Heart right ventricle (tissue), 16 donors: ENCODE measurements at regions not wholly inside any gene's neighbourhood (a gene's known extent, or its start where the extent isn't known, plus 50 kb on each side); places are given as distances from the start of the nearest gene placed in this dataset.

ENCODE experiments used
- ATAC-seq, 8 donors: fragments of 200-7000 bp; cut with Tn5 transposase; one replicate each; pipeline ENCODE4 v1.9.1; 2020; ENCODE audit warnings: mild to moderate bottlenecking in 8 of 8, moderate library complexity in 8 of 8, moderate number of reproducible peaks in 1 of 8
- DNase-seq, 2 donors: peaks; one replicate each; pipeline ENCODE4 v3.0.0-alpha.2; 2020
- H3K27ac ChIP-seq, 10 donors: fragments of 200-600 bp; sonication (generic) in 2 of 10; one replicate each; pipeline versions ENCODE4 v1.5.0 to v1.8.0; 2020 to 2022; ENCODE audit warnings: mild to moderate bottlenecking in 3 of 10
- H3K27me3 ChIP-seq, 7 donors: fragments of 200-600 bp; one replicate each; pipeline ENCODE4 v1.8.0; 2021 to 2022; ENCODE audit warnings: mild to moderate bottlenecking in 2 of 7
- H3K36me3 ChIP-seq, 9 donors: fragments of 200-600 bp; sonication (generic) in 1 of 9; one replicate each; pipeline versions ENCODE4 v1.5.0 to v1.8.0; 2020 to 2022; ENCODE audit warnings: mild to moderate bottlenecking in 2 of 9
- H3K4me1 ChIP-seq, 9 donors: fragments of 200-600 bp; sonication (generic) in 1 of 9; one replicate each; pipeline versions ENCODE4 v1.5.0 to v1.8.0; 2020 to 2022; ENCODE audit warnings: mild to moderate bottlenecking in 4 of 9
- H3K4me3 ChIP-seq, 10 donors: fragments of 200-600 bp; sonication (generic) in 2 of 10; one replicate each; pipeline versions ENCODE4 v1.5.0 to v1.8.0; 2020 to 2022; ENCODE audit warnings: mild to moderate bottlenecking in 7 of 10, moderate library complexity in 2 of 10
- H3K9me3 ChIP-seq, 11 donors: fragments of 200-600 bp in 10 of 11; sonication (generic) in 2 of 11; one replicate each; pipeline versions ENCODE4 v1.5.0 to v1.8.0; 2013 to 2022; ENCODE audit warnings: mild to moderate bottlenecking in 2 of 11, control low read depth in 1 of 11, moderate library complexity in 1 of 11
- WGBS, 2 donors: extraction: QIAGEN DNeasy Blood & Tissue Kit; methylation state at CpG; one replicate each; pipeline ENCODE4 v1.1.7; 2013; ENCODE audit warnings: inconsistent platforms in 1 of 2; 5-methylcytosine and 5-hydroxymethylcytosine counted together
- intact Hi-C, 10 donors: fragments of 100-400 bp; cut with DNase I; formaldehyde crosslinking; loops; one replicate each; pipeline versions ENCODE4 v1.11.1 to v1.14.2; 2022
- TF ChIP-seq, protein P1 (sequence below), 9 donors: fragments of 200-600 bp; sonication (generic) in 2 of 9; IDR thresholded peaks; one replicate each; pipeline versions ENCODE4 v1.5.0 to v1.8.0; 2021 to 2022; ENCODE audit warnings: antibody characterized with exemption in 9 of 9, mild to moderate bottlenecking in 5 of 9, moderate library complexity in 1 of 9
- donor health status: Arrhythmogenic right ventricular cardiomyopathy.
- donor health status: ischemic (EF 13 %, LVEDD 7.1; RV severe dilation, severe dysfunction).
- donor health status: healthy with polysubstance abuse.
- donor health status: DM: no; HTN: yes; CAD: no.
- donor health status: DM: no; HTN: no; CAD: no.
- donor health status: ischemic (EF 25% LVEDD 6.9; RV normal size, moderate dysfunction).
- donor health status: ischemic (EF 25% LVEDD 5.7; RV mildly dilated, moderate dysfunction).
- donor health status: healthy.
- donor health status: DM: yes; HTN: yes; CAD: no.
- donor health status: Ischemic cardiomyopathy.
- donor health status: ischemic (EF 35%, LVEDD 5.7; RV mildly dilated, moderate dysfunction).
- donor health status: nonischemic (EF 11% LVEDD 7.7; RV severe dilation, severe dysfunction).
- donor health status: DM: yes; HTN: yes; CAD: no.
- donor health status: PGD.
- donor health status: ischemic (EF 29% LVEDD 5.4; RV normal size, mild dysfunction).
- donor health status: nonischemic (EF 23%, LVEDD 6.1; RV moderate dilation, normal function).

GRCh38 chr6:141140905-141141304 lies 991.8 kb upstream of the GJE1 start:
- intact Hi-C loops, result no loop called here
- Histone ChIP-seq H3K27ac (no peak overlapping the region), H3K36me3 (no peaks in the 10 kb centered on the region), H3K4me3 (no peak overlapping the region), H3K27me3 (no peaks in the 10 kb centered on the region), H3K4me1 (peaks cover 0 to 16% (median 0%) of the 10 kb centered on the region in 9 donors), H3K9me3 (no peaks in the 10 kb centered on the region)
- no peak for ATAC-seq
- no peak for DNase-seq
- TF ChIP-seq, protein P1, sequence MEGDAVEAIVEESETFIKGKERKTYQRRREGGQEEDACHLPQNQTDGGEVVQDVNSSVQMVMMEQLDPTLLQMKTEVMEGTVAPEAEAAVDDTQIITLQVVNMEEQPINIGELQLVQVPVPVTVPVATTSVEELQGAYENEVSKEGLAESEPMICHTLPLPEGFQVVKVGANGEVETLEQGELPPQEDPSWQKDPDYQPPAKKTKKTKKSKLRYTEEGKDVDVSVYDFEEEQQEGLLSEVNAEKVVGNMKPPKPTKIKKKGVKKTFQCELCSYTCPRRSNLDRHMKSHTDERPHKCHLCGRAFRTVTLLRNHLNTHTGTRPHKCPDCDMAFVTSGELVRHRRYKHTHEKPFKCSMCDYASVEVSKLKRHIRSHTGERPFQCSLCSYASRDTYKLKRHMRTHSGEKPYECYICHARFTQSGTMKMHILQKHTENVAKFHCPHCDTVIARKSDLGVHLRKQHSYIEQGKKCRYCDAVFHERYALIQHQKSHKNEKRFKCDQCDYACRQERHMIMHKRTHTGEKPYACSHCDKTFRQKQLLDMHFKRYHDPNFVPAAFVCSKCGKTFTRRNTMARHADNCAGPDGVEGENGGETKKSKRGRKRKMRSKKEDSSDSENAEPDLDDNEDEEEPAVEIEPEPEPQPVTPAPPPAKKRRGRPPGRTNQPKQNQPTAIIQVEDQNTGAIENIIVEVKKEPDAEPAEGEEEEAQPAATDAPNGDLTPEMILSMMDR (IDR thresholded peaks at IDR 0.05), result no peak

- TF ChIP-seq, protein P1 (IDR thresholded peaks at IDR 0.05), result no peak
- no peak for DNase-seq
- no peak overlapping the region for H3K4me3 ChIP-seq
- no peak overlapping the region for H3K27ac ChIP-seq
- H3K4me1 ChIP-seq, result peaks cover 0 to 16% (median 0%) of the 10 kb centered on the region in 9 donors
- no peak for ATAC-seq
- no peaks in the 10 kb centered on the region for H3K27me3 ChIP-seq
- no peaks in the 10 kb centered on the region for H3K36me3 ChIP-seq
- intact Hi-C loops, result no loop called here
- 96 to 97% methylated on average over 10 of the region's 10 CpGs for WGBS, 2 donors
- no peaks in the 10 kb centered on the region for H3K9me3 ChIP-seq
Measured at GRCh38 chr6:141139461-141139860, 993.3 kb upstream of the GJE1 start.

DNA sequence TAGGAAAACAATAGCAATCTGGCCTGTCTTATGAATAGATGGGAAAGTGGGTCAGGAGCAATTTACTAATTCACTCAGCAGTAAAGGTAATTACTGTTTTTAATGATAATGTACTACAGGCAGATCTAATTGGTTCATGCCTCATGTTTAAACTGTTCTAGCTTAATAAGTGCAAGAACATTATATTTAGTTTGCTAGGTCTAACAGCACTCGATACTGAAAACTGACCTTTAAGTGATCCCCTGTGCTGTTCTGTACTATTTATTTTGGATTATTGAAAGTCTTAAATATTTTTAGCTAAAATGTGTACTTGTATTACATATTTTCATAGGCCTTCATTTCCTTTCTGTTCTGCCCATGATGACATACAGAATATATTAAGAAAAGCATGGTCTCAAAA lies 998.0 kb upstream of the GJE1 start:
- no peaks in the 10 kb centered on the region for H3K27me3 ChIP-seq
- H3K9me3 ChIP-seq, result no peaks in the 10 kb centered on the region
- H3K36me3 ChIP-seq, result no peaks in the 10 kb centered on the region
- H3K4me3 ChIP-seq, result no peak overlapping the region
- no peak for DNase-seq
- intact Hi-C loops, result no loop called here
- TF ChIP-seq, protein P1 (IDR thresholded peaks at IDR 0.05), result no peak
- no peaks in the 10 kb centered on the region for H3K4me1 ChIP-seq
- ATAC-seq, result no peak
- 70 to 78% methylated on average over 1 of the region's 1 CpG for WGBS, 2 donors
- no peak overlapping the region for H3K27ac ChIP-seq

DNA sequence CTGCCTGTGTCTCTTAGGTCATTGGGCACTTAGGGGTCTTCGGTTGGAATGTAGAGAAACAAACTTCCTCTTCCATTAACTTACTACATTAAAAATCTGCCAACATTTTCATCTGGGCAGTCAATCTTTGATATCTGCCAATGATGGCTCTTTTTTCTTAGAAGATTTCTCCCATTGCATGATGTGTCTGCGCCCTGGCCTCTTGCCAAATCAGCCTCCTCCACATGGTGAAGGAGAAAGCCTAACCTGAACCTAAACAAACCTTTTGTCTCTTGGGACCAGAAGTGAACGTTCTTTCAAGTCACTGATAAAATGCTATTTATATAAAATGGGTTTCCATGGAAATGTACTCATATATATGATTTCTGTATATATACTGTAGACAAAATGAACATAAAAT lies 998.9 kb upstream of the GJE1 start:
- Histone ChIP-seq H3K27me3 (no peaks in the 10 kb centered on the region), H3K4me3 (no peak overlapping the region), H3K36me3 (no peaks in the 10 kb centered on the region), H3K27ac (no peak overlapping the region), H3K9me3 (no peaks in the 10 kb centered on the region), H3K4me1 (no peaks in the 10 kb centered on the region)
- TF ChIP-seq, protein P1 (IDR thresholded peaks at IDR 0.05), result no peak
- 66 to 77% methylated on average over 3 of the region's 3 CpGs for WGBS, 2 donors
- ATAC-seq (no peak), DNase-seq (no peak)
- intact Hi-C loops, result no loop called here

GRCh38 chr6:141133346-141133745 lies 999.4 kb upstream of the GJE1 start:
- ATAC-seq (no peak), DNase-seq (no peak)
- Histone ChIP-seq H3K27me3 (no peaks in the 10 kb centered on the region), H3K27ac (no peak overlapping the region), H3K9me3 (no peaks in the 10 kb centered on the region), H3K4me1 (no peaks in the 10 kb centered on the region), H3K36me3 (no peaks in the 10 kb centered on the region), H3K4me3 (no peak overlapping the region)
- WGBS, 2 donors, result 88 to 89% methylated on average over 1 of the region's 1 CpG
- intact Hi-C loops, result no loop called here
- TF ChIP-seq, protein P1 (IDR thresholded peaks at IDR 0.05), result no peak
